Left renal pelvis (tissue), 4 donors: ENCODE measurements at regions not wholly inside any gene's neighbourhood (a gene's known extent, or its start where the extent isn't known, plus 50 kb on each side); places are given as distances from the start of the nearest gene placed in this dataset.
"Not testable (repeated sequence)": the region's sequence is repeated elsewhere in the genome, so short reads cannot be mapped to it uniquely, and the experiment has no call there.

Source experiments
- DNase-seq, 4 donors: peaks; one replicate each; pipeline ENCODE4 v3.0.0-alpha.2; 2013; ENCODE audit warnings: low read depth in 4 of 4, low spot score in 3 of 4

DNA sequence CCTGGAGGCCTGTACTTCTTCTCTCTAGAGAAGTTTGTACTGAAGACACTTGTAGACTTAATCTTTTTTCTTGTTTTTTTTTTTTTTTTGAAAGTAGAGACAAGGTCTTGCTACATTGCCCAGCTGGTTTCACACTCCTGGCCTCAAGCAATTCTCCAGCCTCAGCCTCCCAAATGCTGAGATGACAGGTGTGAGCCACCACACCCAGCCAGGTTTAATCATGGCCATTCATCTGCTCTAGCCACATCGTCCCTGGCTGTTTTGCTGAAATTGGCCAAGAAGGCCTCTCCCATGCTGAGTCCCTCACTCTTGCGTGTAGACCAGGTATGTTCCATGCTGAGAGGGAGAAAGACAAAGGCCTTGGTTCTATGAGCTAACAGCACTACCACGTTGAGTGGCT, 176.2 kb downstream of the JCAD start:
- no peak for DNase-seq

DNA sequence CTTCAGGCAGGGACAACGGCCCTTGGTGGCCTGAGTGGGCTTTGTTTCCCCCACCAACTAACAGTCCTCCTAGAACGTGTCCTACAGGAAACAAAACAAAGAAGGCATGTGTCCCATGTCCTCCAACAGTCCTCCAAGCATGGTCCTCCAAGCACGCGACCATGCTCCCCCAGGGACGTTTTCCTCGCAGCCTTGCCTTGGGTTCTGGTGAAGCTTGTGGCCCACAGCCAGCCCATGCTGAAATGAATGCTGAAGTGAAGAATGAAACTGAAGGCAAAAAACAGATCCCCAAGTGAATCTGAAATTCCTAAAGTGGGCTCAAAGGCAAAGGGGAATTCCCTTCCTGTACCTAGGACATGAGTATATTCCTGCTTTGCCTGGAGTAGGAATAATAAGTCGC, 176.6 kb downstream of the JCAD start:
- no peak for DNase-seq

GRCh38 chr10:29881811-29882210, 177.6 kb downstream of the JCAD start:
- DNase-seq = no peak

GRCh38 chr10:29881336-29881771, 178.0 kb downstream of the JCAD start:
- no peak for DNase-seq

DNA sequence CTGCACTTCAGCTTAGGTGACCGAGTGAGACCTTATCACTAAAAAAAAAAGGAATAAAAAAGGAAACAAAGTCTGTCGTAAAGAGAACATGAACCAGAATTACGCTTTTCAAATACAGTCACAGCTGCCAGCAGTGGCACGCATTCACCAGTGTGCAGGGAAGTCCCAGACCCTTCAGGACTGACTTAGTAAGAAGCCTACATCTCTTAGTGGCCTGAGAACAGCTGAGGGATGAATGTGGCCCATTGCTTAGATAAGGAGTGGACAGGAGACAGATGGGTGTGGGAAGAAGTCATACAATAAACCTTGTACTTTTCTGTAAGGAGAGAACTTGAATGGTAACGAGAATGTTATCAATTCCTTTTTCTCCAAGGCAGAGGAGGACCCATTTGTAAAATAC, 178.5 kb downstream of the JCAD start:
- no peak for DNase-seq

DNA sequence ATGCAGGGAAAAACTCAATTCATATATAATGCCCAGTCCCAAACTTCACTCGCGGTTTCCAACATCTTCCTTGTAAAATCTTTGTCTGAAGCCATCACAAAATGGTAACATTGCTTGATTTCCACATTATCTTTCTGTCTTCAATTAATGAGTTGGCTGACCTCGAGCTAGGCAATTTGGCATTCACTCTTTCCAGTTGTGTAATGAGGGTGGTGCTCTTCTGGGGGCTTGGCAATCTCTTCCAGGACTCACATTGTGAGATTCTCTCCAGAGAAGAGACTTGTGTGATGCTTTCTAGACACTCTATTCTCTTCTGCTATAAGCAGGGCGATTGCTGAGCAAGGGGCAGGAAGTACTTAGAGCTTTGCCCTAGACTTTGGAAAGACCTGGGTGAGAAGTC, 179.5 kb downstream of the JCAD start:
- DNase-seq = no peak

- DNase-seq = no peak
Measured at GRCh38 chr10:29878492-29878891, 180.9 kb downstream of the JCAD start.

- DNase-seq = no peak
Measured at GRCh38 chr10:29877793-29878491, 181.4 kb downstream of the JCAD start.

- no peak for DNase-seq
Measured at GRCh38 chr10:29876008-29876555, 183.3 kb downstream of the JCAD start.

GRCh38 chr10:29874606-29875269, 184.6 kb downstream of the JCAD start:
- DNase-seq = no peak

DNA sequence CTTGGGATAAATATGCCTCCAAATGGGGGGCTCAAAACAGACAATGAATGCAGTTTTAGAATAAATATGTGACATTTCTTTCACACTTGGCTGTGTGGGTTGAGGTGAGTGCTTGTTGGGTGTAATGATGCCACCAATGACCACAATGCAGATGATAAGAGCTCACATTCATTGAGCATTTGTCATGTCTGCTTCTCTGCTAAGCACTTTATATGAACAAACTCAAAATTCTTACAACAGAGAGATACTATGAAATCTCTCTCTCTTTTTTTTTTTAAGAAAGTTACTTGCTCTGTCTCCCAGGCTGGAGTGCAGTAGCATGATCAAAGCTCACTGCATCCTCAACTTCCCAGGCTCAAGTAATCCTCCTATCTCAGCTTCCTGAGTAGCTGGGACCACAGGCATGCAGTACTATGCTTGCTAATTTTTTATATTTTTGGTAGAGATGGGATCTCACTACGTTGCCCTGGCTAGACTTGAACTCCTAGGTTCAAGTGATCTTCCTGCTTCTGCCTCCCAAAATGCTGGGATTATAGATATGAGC, 185.4 kb downstream of the JCAD start:
- DNase-seq = no peak

GRCh38 chr10:29870522-29871044, 188.8 kb downstream of the JCAD start:
- DNase-seq = no peak

GRCh38 chr10:29869593-29869992, 189.8 kb downstream of the JCAD start:
- DNase-seq = no peak

DNA sequence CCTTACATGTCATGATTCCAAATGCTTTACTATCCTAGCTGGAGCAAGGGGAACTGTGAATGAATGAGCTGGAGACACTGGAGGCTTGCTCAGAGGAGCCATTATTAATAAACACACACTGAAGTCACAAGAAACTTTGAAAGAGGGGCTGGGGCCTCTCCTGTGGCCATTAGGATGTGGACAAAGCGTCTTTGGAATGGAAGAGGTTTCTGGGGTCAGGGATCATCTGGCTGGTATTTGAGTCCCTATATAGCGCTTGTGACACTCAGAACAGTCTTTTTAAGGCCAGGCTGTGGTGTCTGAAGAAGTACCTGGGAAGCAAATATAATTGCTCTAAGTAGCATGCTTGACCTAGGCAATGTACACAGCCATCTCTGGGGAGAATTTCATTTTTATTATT, 193.0 kb downstream of the JCAD start:
- no peak for DNase-seq

- DNase-seq = no peak
Measured at GRCh38 chr10:29865700-29866355, 193.6 kb downstream of the JCAD start.

DNA sequence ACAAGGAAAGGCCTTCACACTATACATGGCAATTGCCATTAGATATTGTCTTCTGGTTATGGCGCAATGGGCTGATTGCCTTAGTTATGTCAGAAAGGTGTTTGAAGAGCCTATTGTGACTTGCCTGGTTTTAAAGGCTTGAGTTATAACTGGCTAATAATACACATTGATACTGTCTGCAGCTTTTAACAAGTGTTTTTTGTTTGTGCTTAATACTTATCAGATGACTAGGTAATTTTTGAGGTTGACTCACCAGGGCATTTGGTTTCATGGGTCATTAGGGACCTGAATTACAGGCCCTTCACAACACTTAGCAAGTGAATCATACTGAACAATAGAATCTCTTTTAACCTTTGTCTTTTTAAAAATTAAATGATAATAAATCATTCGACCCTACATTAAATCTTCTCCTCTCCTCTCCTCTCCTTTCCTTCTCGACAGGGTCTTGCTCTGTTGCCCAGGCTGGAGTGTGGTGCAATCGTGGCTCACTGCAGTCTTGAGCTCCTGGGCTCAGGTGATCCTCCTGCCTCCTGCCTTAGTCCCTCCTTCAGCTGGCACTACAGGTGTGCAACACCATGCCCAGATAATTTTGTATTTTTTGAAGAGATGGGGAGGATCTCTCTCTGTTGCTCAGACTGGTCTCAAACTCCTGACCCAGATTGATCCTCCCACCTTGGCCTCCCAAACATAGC, 196.3 kb downstream of the JCAD start:
- no peak for DNase-seq

DNA sequence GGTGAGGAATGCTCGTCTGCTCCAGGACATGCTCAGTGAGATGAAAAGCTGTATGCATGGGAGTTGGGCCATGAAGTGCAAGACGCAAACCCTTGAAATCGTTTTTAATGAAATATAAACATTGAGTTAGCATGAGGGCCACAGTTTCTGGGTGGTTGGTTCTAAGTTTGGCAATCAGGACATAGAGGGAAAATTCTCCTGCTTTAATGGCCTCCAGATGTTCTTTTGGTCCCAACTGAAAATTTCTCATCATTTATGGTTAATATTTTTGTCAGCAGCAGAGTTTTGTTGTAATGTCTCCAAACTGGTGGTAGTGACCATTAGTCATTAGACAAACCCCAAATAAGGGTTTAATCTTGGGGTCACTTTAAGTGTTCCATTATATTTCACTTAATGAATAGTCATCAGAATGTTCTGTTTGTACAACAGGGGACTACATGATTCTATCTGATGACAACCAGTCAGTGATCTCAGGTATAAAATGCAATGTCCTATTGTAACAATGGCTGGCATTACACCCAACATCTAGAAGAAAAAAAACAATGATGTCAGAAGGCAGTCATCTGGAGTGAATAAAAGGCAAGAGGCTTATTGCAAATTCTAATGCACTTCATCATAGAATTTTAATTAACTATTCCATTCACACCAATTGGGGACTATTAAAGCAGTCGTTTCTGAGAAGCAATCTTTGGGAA, 197.4 kb downstream of the JCAD start:
- no peak for DNase-seq

- not testable (repeated sequence) for DNase-seq
Measured at GRCh38 chr10:29861231-29861630, 198.2 kb downstream of the JCAD start.

DNA sequence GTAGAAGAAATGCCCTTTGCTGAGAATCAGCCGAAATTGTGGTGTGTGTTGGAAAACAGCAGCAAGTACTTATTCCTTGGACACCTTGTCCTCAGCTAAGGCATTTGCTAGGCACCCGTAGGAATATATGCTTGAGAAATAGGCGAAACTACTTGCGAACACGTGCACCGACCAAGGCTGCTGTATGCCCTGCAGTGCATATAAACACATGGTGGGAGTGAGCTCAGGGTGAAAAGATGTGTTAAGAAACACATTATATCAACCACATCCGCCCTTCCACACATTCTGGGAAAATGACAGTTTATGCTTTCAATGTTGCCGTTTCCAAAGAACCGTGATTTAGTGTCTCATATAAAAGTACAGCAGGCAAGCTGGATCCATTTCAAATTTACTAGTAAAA, 199.2 kb downstream of the JCAD start:
- no peak for DNase-seq

GRCh38 chr10:29859521-29860130, 199.8 kb downstream of the JCAD start:
- DNase-seq = no peak
